ENCODE measurements at regions not wholly inside any gene's neighbourhood (a gene's known extent, or its start where the extent isn't known, plus 50 kb on each side); places are given as distances from the start of the nearest gene placed in this dataset.
A peak's percentile ranks its signal among the peaks of the same experiment; 100 is the strongest.

DNA sequence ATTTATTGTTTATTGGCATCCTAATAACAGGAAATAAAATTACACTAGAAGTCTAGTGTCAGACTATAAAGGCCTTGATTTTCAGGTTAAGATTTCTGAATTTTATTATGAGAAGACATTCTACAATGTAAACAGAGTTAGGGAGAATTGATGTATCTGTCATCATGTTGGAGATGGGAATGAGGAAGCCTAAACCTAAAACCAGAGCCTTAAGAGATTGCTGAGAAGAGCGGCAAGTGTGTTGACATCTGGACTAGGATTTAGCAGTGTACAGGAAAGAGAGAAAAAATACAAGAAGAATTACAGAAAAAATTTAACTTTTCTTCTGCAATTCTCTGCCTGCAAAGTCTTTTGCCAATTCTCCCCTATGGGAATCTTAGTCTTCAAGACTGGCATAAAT lies 525.5 kb downstream of the NR2F1-AS1 start:
- no peak for DNase-seq

DNA sequence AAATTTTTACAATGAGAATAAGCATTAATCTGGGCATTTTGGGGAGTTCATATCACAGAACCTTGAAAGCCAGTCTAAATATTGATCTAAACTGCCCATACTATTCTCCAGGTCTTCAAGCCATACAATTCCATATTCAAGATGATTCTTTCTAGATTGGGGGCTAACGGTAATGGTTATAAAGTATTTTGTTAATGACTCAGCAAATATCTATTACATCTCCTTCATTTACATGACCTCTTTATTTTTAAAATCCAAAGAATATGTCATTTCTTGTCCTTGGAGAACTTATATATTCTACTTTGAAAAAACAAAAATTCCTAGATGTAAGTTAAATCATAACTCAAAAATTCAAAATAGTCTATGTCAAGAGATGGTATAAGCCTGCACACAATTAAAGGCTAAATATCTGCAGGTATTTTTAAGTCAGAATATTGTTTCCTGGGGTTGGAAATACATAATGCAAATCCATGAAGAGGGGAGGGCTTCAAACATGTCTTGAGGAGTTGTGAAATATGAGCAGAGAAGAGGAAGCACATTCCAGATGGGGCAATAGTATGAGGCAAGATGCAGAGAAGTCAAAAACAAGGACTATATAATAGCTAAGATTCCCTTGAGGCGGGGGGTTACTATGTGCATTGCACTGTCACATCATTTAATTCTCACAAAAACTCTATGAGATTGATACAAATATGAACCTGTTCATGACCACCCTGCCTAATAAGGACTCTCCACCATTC lies 526.4 kb downstream of the NR2F1-AS1 start:
- peak; percentile 13 for DNase-seq

DNA sequence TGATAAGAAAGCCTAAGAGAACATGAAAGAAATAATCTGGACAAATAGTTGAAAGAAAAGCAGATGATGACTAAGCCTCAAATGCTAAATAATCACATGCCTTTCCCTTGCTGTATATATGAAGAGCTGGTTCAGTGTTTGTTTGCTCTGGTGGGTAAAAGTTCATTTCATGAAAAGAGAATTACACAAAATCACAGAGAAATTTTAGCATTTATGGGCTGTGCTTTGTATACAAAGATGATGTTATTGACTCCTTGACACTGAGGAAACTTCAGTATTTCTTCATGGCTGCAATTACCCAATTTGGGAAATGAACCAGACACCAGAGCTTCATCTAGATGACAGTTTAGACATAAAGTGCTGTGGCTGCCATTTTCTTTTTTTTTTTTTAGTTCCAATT lies 527.2 kb downstream of the NR2F1-AS1 start:
- peak; percentile 12 for DNase-seq

DNA sequence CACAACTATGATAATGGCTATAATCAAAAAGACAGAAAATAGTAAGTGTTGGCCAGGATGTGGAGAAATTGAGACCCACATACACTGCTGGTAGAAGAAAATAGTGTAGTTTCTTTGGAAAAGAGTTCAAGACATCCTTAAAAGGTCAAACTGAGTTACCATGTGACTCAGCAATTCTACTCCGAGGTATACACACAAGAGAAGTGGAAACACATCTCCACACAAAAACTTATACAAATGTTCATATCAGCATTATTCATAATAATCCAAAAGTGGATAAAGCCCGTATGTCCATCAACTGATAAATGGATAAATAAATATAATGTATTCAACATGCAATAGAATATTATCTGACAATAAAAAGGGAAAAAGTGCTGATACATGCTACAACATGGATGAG lies 532.2 kb downstream of the NR2F1-AS1 start:
- DNase-seq = no peak

DNA sequence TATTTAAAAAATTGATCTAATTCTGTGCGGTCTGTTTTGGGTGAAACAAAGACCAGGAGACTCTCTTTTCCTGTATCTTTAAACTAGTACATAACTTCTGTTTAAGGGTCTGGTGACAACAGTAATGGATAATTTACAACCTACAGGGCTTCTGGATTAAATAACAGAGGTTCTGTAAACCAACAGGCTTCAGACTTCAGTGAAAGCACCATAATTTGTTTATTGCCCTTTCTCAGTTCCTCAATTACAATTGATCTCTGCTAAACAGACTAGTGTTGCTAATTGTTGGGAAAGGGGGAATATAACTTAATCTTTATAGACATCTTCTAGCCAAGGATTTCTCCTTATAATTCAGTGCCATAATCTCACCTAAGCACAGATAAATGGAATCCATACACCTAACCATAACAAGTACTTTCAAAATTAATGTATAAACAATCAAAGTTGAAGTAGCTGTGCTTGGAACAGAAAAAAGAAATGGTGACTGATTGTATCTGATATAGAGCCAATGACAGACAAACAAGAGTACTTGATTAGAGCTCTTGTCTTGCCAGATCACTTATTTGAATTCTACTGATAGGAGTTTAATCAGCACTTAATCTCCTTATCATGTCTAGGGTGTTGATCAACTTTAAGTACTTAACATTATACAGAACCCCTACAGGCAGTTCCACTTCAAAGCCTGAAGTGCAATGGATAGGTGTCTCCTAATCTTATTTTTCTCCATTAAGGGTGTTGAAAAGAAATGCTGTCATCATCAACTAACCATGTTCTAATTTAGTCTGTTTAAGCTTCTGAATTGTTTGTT lies 536.0 kb downstream of the NR2F1-AS1 start:
- DNase-seq = no peak

DNA sequence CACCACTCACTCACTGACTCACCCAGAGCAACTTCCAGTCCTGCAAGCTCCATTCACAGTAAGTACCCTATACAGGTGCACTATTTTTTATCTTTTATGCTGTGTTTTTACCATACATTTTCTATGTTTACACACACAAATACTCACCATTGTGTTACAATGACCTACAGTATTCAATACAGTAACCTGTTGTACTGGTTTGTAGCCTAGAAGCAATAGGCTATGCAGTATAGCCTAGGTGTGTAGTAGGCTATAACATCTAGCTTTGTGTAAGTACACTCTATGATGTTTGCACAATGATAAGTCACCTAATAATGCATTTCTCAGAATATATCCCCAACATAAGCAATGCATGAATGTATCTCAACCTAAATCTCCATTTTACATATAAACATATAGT lies 541.1 kb downstream of the NR2F1-AS1 start:
- no peak for DNase-seq

DNA sequence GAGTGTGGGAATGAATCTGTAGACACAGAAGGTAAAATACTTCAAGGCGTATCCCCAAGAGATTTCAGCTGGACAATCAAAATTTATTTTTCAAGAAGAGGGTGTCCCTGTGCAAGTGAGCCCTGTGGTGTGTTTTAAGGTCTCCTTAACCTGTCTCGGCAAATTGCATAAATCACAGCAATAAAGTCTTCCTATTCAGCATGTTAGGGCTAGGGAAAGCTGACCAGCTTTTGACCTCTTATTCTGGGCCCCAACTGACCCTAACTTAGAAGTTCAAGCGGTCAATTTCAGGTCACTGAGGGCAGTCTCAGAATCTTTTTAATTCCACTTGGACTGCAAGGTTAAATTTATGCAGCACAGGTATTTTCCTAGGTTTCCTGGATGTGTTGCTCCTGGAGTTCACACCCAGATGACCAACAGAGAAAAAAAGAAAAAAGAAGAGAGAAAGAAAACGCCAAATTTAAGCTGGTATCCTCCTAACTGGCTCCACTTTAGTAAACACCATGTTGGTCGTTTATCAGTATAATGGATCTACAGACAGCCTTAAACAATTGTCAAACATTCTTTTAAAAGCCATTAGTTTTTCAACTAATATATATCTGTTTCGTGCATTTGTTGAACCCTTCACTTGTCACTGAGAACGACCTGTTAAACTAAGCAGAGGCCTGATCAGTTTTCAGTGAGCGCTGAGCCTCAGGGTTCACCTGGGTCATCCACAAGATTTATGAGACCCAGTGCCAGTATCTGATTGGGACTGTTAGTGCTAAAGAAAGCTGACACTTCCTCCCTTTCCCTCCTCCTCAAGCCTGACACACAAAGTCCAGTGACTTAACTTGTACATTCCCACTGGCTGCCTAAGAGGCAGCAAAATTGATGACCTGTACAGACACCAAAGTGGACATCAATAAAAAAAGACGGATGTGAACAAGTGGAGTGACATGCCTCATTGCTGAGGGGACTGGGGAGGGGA lies 546.1 kb downstream of the NR2F1-AS1 start:
- DNase-seq = no peak

DNA sequence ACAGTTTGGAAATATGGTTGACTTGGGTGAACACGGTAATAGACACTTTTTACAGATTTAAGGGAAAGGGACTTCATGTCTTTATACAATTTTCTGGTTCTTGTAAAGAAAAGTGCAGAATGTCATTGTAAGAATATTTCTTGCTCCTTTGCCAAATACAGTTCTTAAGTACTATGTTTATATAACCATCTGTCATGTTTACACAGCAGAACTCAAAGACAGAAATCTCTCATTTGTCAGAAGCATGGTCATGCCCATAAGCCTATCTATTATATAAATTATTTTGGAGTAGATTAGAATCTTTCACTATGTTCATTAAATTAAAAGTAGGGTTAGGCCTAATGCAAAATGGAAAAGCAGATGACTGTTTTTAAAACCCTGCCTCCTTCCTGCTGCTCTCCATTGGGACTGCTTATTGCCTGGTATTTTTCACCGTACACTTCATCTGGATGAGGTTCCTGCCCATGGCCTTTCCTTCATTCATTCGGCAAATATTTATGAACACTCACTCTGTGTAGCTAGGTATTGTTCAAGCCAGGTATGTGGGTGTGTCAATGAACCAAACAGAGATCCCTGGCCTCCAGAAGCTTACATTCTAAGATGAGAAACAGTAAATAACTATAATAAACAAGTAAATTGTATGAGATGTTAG lies 558.1 kb downstream of the NR2F1-AS1 start:
- peak; percentile 55 for DNase-seq

DNA sequence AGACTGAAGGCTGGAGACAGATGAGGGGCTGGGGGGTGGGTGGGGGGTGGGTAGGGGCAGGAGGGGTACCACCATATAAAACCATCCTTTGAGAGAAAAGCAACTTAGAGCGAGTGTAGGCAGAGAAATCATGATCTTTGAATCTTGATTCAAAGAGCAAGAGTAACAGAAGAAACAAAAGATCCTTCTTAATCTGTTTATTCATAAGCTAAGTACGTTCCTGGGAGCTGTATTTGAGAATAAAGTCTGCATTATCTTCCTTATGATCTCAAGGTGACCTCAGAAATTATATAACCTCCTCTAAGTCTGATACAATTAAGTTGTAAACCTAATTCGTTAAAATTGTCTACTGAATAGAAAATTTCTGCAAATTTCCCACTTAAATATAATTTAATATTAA lies 558.8 kb downstream of the NR2F1-AS1 start:
- DNase-seq = no peak

DNA sequence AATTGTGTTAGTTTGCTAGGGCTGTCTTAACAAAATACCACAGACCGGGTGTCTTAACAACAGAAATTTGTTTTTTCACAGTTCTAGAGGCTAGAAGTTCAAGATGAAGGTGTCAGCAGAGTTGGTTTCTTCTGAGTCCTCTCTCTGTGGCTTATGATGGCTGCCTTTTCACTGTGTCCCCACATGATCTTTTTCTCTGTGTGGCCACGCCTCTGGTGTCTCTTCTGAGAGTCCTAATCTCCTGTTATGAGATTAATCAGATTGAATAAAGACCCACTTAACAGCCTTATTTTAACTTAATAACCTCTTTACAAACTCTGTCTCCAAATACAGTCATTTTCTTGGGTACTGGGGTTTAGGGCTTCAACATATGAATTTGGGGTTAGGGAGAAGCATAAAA lies 561.1 kb downstream of the NR2F1-AS1 start:
- DNase-seq = no peak

DNA sequence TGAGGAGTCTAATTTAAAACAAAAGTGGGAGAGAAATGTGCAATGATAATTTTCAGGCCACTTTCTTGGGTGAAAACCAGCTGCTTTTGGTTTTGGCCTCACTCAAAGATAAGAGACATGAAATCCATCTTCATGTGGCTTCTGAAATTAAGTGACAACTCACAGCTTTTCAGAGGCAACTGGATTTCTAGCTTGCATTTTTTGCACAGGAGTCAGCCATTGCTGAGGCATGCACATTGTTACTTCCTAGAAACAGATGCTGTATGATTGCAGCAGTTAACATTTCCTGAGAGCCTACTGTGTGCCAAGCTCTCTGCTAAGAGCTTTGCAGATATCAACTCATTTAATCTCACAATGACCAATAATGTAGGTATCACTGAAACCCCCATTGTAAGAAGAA lies 562.6 kb downstream of the NR2F1-AS1 start:
- peak; percentile 43 for DNase-seq

DNA sequence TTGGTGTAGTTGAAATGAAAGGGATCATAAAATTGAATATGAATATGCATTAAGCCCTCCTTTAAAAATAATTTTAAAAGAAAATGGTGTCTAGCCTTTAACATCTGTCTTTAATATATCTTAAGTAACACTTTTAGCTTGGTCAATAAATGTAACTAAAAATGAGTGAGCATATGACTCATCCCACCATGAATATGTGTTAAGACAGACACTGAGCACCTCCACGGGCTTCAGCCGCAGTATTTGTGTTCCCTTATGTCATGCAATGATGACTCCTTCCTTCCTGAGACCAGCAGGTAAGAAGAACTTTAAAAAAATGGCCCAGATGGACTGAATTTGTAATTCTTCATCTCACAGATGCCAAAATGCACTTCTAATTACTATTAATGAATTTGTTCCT lies 563.2 kb downstream of the NR2F1-AS1 start:
- peak; percentile 72 for DNase-seq

DNA sequence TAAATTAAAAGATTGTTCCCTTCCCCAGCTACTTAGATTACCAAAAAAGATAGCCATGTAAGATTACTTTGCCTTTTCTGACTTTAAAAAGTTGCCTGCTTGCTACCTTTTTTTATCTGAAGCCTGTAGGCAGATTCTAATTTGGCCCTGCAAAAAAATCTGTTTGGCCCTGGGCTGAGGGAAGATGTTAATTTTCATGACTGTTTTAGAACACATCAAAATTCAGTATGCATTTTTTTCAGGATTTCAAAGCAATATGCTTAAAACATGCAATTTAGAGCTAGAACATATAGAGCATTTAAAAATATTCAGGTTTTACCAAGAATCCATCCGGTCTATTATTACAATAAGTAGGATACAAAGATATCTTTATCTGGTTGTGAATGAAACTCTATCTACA lies 563.6 kb downstream of the NR2F1-AS1 start:
- DNase-seq = no peak

DNA sequence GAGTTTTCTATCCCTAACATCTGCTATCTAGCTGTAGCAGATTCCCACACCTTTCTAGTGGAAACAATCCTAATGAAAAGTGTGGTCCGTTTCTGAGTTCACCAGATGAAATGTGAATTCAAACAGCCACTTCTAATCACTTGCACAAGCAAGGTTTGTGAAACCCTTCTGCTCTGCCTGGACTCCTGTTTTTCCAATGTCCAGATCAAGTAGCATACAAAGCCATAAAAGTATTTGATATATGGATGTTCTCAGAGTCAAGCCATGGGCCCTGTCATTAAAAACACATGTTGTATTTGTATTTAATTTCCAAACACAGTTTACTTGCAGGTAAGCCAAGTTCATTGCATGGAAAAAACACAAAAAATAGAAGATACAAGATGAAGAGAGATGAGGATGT lies 570.4 kb downstream of the NR2F1-AS1 start:
- DNase-seq = no peak

DNA sequence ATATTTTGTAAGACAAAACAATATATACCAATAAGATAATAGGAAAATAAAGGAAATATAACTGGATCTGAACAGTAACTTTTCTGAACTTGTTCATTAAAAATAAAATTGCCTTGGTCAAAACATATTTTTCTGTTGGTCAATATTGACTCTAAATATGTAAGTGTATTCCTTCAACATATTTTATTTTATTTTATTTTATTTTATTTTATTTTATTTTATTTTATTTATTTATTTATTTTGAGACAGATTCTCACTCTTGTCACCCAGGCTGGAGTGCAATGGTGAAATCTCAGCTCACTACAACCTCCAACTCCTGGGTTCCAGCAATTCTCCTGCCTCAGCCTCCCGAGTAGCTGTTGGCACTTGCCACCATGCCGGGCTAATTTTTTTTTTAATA lies 571.0 kb downstream of the NR2F1-AS1 start:
- DNase-seq = no peak

DNA sequence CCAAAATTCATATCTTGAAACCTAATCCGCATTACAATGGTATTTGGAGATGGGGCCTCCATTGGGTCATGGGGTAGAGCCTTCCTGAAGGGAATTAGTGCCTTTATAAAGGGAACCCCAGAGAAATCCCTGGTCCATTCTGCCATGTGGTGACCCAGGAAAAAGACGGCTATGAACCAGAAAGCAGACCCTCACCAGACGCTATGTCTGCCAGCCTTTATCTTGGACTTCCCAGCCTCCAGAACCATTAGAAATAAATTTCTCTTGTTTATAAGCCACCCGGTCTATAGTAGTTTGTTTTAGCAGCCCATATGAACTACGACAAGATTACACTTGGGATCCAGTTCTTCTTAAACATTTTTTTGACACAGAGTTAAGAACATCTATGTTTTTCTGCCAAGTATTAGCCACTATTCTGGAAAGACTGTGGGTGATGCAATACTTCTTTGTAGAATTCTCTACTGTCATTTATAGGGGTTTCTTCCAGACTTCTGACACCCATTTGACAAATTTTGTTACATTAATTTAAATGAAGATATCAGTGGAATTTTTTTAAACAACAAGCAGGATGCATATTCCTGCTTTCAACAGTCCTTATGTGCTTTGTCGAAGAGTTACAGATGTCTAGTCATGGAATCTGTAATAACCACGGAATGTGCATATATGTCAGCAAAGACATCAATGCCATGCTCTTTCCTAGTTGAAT lies 572.4 kb downstream of the NR2F1-AS1 start:
- DNase-seq = no peak

DNA sequence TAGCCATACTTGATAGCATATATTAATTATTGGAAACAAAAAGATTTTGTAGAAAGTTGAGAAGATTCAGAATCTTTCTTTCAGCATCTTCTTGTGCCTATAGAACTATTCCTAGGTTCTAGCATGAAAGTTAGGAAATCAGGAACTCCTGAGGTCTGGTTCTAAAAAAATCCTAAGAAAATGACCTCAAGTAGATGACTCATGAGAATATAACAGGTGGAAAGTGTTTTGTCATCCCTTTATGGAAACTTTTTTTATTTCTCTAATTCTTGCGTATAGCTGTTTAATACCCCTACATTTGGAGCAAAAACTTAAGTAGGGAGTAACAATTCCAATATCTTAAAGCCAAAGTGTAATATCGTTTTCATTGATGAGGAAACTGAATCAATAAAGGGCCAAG lies 574.1 kb downstream of the NR2F1-AS1 start:
- no peak for DNase-seq

DNA sequence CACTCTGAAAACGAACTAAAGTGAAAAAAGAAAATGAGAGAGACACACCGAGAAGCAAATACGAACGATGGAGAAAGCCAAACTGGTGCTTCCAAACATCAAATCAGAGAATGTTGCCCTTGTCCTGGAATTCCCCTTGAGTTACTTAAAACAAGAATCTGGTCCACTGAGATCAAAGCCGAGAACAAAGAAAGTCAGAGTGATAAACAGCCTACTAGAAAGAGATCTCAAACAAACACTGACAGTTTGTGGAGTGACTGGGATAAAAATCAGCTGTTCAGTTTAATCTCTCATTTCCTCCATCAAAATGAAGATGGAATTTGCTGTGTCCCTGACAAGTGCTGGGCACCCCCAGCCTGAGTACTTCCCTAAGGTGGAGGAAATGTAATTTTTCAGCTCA lies 582.6 kb downstream of the NR2F1-AS1 start:
- DNase-seq = no peak

DNA sequence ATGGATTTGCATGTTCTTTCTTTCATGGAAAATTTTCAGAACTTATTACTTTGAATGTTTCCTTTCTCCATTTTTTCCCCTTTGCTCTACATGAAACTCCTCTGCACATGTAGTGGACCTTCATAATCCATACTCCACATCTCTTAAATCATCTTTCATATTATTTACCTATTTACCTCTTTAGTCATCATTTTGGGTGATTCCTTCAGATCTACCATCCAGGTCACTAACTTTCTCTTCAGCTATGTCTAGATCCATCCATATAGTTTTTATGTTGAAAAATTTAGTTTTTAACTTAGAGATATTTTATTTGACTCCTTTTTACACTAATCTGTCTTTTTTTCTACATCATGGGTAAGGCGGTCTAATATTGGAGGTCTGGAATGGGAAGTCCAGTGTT lies 586.6 kb downstream of the NR2F1-AS1 start:
- DNase-seq = no peak

DNA sequence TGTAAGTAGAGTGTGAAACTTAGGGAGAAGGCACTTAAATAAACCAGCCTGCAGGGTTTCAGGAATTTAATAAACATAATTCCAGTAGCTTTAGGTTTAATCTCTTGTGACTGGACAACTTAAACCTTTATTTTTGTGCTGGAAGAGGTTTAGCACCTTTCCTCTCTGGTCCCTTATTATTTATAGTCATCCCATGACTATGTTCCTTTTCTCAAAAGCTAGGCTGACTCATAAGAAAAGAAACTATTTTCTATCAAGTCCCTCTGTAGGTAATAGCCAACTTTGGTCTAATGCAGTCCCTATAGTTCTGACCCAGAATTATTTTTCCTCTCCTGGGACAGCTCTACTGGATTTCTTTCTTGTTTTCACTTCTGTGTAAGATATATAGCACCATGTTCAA lies 588.9 kb downstream of the NR2F1-AS1 start:
- no peak for DNase-seq

DNA sequence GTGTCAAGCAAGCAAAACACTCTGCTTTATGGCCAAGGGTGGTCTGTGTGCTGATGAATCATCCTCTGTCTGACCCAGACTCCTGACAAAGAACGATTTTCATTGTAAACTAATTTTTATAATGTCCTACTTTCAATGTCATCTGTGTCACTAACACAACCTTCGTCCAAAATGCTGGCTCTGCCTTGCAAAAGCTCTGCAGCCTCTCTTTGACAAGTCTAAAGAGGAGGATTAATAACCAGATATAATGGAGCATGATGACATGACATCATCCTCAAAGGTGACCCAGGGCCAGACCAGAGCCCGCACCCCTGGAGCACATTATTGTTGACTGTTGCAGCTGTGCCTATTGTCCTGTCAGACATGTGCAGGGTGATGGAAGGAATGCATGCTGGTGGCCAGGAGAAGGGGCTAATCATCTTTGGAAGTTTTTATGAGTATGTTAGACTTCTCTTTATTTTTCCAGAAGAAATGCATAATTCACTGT lies 589.4 kb downstream of the NR2F1-AS1 start:
- peak; percentile 6 for DNase-seq

DNA sequence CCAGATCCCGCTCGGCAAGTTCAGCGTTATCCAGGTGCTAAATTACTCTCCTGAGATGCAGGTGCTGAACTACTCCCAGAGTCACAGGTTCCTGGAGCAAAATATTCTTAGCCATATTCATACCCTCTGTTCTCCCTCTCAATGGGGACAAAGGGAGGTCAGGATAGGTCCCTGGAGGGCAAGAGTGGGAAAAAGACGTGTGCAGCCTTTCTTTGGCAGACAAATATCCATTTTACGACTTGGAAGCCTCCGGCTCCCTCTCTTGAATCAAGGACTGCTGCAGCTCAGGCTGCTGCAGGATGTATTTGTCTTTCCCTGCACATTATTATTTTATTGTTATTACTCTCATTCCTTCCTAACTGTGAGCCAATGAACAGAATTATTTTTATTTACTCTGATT lies 590.2 kb downstream of the NR2F1-AS1 start:
- no peak for DNase-seq

All from fibroblast of skin of back (primary cell).